OCI-LY1 (cell line): ENCODE measurements at regions not wholly inside any gene's neighbourhood (a gene's known extent, or its start where the extent isn't known, plus 50 kb on each side); places are given as distances from the start of the nearest gene placed in this dataset.

Experiments
- H2AFZ ChIP-seq: fragments of 200-600 bp; sonication (generic), shearing (Covaris generic); 2 replicates; pipeline ENCODE4 v1.6.0; 2014; ENCODE audit warnings: antibody characterized with exemption, mild to moderate bottlenecking, low read length
- H3F3A ChIP-seq: fragments of 200-600 bp; sonication (generic), shearing (Covaris generic); 2 replicates; pipeline ENCODE4 v1.6.0; 2014; ENCODE audit warnings: mild to moderate bottlenecking, antibody characterized with exemption, low read length, moderate library complexity; ENCODE audit not compliant: insufficient read depth
- H3K27ac ChIP-seq: fragments of 200-600 bp; sonication (generic); 2 replicates; pipeline ENCODE4 v1.5.1; 2014; ENCODE audit warnings: low read length, mixed run types, mild to moderate bottlenecking, low read depth; ENCODE audit not compliant: poor library complexity, severe bottlenecking
- H3K27me3 ChIP-seq: fragments of 200-600 bp; sonication (generic); 2 replicates; pipeline ENCODE4 v1.6.0; 2014; ENCODE audit warnings: antibody characterized with exemption, mild to moderate bottlenecking, low read length, moderate library complexity; ENCODE audit not compliant: insufficient read depth
- H3K36me3 ChIP-seq: fragments of 200-600 bp; sonication (generic); 2 replicates; pipeline ENCODE4 v1.6.1; 2014; ENCODE audit warnings: mild to moderate bottlenecking, antibody characterized with exemption, low read length, moderate library complexity, mixed read lengths; ENCODE audit not compliant: insufficient read depth
- H3K4me1 ChIP-seq: fragments of 200-600 bp; sonication (generic); 2 replicates; pipeline ENCODE4 v1.5.1; 2014; ENCODE audit warnings: mild to moderate bottlenecking, low read length, moderate library complexity; ENCODE audit not compliant: insufficient read depth, severe bottlenecking
- H3K4me2 ChIP-seq: fragments of 200-600 bp; sonication (generic), shearing (Covaris generic); 2 replicates; pipeline ENCODE4 v1.6.1; 2014; ENCODE audit warnings: low read length
- H3K4me3 ChIP-seq: fragments of 200-600 bp; sonication (generic); 2 replicates; pipeline ENCODE4 v1.5.1; 2014; ENCODE audit warnings: low read length, low read depth, mild to moderate bottlenecking, mixed read lengths; ENCODE audit not compliant: poor library complexity, severe bottlenecking
- H3K79me2 ChIP-seq: fragments of 200-600 bp; shearing (Covaris generic); 2 replicates; pipeline ENCODE4 v1.6.1; 2016; ENCODE audit warnings: mixed run types, low read length, mixed read lengths; ENCODE audit not compliant: insufficient read depth
- H3K9ac ChIP-seq: fragments of 200-600 bp; sonication (generic), shearing (Covaris generic); 2 replicates; pipeline ENCODE4 v1.6.1; 2014; ENCODE audit warnings: mild to moderate bottlenecking, low read length, mixed read lengths
- H3K9me2 ChIP-seq: fragments of 200-600 bp; sonication (generic), shearing (Covaris generic); 2 replicates; pipeline ENCODE4 v1.6.1; 2014; ENCODE audit warnings: low read depth, mild to moderate bottlenecking, low read length, mixed read lengths
- H3K9me3 ChIP-seq: fragments of 200-600 bp; shearing (Covaris generic); 2 replicates; pipeline ENCODE4 v1.6.1; 2014; ENCODE audit warnings: low read length, mixed read lengths
- H4K20me1 ChIP-seq: fragments of 200-600 bp; sonication (generic), shearing (Covaris generic); 2 replicates; pipeline ENCODE4 v1.6.0; 2016; ENCODE audit warnings: mild to moderate bottlenecking, low read length; ENCODE audit not compliant: insufficient read depth
- CTCF ChIP-seq: fragments of 200-600 bp; sonication (generic), shearing (Covaris generic); IDR thresholded peaks from 2 replicates; pipeline ENCODE4 v1.5.1; 2017; ENCODE audit warnings: mild to moderate bottlenecking, antibody characterized with exemption, low read length, moderate library complexity, mixed read lengths
- EZH2 ChIP-seq: fragments of 200-600 bp; sonication (generic), shearing (Covaris generic); IDR thresholded peaks from 2 replicates; pipeline ENCODE4 v1.8.0; 2017; ENCODE audit warnings: borderline replicate concordance, mixed run types, mild to moderate bottlenecking, antibody characterized with exemption, low read length, moderate library complexity, mixed read lengths

DNA sequence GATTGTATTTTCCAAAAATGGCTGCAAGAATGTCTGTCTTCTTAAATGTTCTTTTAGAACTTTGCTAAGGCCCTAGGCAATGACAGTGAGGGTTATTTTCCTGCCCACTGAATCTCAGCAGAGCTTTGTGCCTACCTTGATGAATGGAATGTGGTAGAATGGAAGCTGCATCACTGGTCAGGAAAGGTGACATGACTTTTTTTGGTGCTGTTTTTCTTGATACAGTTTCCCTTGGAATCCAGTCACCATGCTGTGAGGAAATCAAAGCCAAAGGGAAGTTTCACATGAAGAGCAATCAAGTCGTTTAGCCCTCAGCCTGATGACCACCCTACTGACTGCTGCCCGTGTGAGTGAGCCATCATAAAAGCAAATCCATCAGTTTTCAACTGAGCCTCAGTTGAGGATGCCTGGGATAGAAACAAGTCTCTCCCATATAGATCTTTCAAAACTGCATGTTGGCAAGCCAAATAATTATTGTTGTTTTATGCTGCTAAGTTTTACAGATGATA is 886.0 kb upstream of the FBXO33 start:
- H3K4me2 ChIP-seq = no peak overlapping the region
- no peaks in the 10 kb centered on the region for H3K79me2 ChIP-seq
- peaks cover 9% of the 10 kb centered on the region for H3K36me3 ChIP-seq
- no peaks in the 10 kb centered on the region for H3K9me2 ChIP-seq
- no peaks in the 10 kb centered on the region for H4K20me1 ChIP-seq
- H3K4me3 ChIP-seq = no peak overlapping the region
- no peaks in the 10 kb centered on the region for H3K4me1 ChIP-seq
- H3K27me3 ChIP-seq = no peaks in the 10 kb centered on the region
- H2AFZ ChIP-seq = no peak overlapping the region
- H3K9me3 ChIP-seq = peaks cover 5% of the 10 kb centered on the region; the same call in 1 of the 2 replicates
- H3F3A ChIP-seq = no peaks in the 10 kb centered on the region
- TF ChIP-seq EZH2 = no peak
- no peak for TF ChIP-seq CTCF
- no peak overlapping the region for H3K27ac ChIP-seq
- H3K9ac ChIP-seq = no peak overlapping the region

GRCh38 chr14:40317690-40318089 is 885.5 kb upstream of the FBXO33 start:
- no peaks in the 10 kb centered on the region for H4K20me1 ChIP-seq
- H3K79me2 ChIP-seq = no peaks in the 10 kb centered on the region
- no peaks in the 10 kb centered on the region for H3K4me1 ChIP-seq
- H3K9me2 ChIP-seq = no peaks in the 10 kb centered on the region
- H3K36me3 ChIP-seq = peaks cover 9% of the 10 kb centered on the region
- H3K4me2 ChIP-seq = no peak overlapping the region
- H3F3A ChIP-seq = no peaks in the 10 kb centered on the region
- peaks cover 5% of the 10 kb centered on the region; the same call in 1 of the 2 replicates for H3K9me3 ChIP-seq
- no peak overlapping the region for H3K4me3 ChIP-seq
- TF ChIP-seq EZH2 (no peak), CTCF (no peak)
- H3K27ac ChIP-seq = no peak overlapping the region
- H3K9ac ChIP-seq = no peak overlapping the region
- no peak overlapping the region for H2AFZ ChIP-seq
- H3K27me3 ChIP-seq = no peaks in the 10 kb centered on the region

GRCh38 chr14:40312296-40312695 is 880.1 kb upstream of the FBXO33 start:
- H3K4me2 ChIP-seq = no peak overlapping the region
- no peak overlapping the region for H3K9ac ChIP-seq
- no peak overlapping the region for H2AFZ ChIP-seq
- H3K9me2 ChIP-seq = no peaks in the 10 kb centered on the region
- no peak overlapping the region for H3K27ac ChIP-seq
- no peaks in the 10 kb centered on the region for H3K79me2 ChIP-seq
- H4K20me1 ChIP-seq = no peaks in the 10 kb centered on the region
- H3K36me3 ChIP-seq = no peaks in the 10 kb centered on the region
- TF ChIP-seq CTCF (no peak), EZH2 (no peak)
- H3K4me1 ChIP-seq = no peaks in the 10 kb centered on the region
- H3K27me3 ChIP-seq = no peaks in the 10 kb centered on the region
- no peak overlapping the region for H3K4me3 ChIP-seq
- no peaks in the 10 kb centered on the region for H3F3A ChIP-seq
- no peaks in the 10 kb centered on the region; the same call in 1 of the 2 replicates for H3K9me3 ChIP-seq
